Stromal cell of bone marrow (primary cell): ENCODE measurements at regions not wholly inside any gene's neighbourhood (a gene's known extent, or its start where the extent isn't known, plus 50 kb on each side); places are given as distances from the start of the nearest gene placed in this dataset.

Experiments used
- DNase-seq: peaks from one replicate; pipeline ENCODE4 v3.0.0-alpha.2; 2012; ENCODE audit warnings: low read depth

GRCh38 chr3:31349001-31349748, 183.6 kb upstream of the STT3B start:
- no peak for DNase-seq

- no peak for DNase-seq
These were observed 182.4 kb upstream of the STT3B start for GRCh38 chr3:31350307-31350706.

GRCh38 chr3:31352331-31352730, 180.4 kb upstream of the STT3B start:
- DNase-seq: no peak

GRCh38 chr3:31353166-31353565, 179.6 kb upstream of the STT3B start:
- DNase-seq: no peak

- DNase-seq: no peak
These were observed 178.4 kb upstream of the STT3B start for GRCh38 chr3:31354373-31354772.

- no peak for DNase-seq
These were observed 176.9 kb upstream of the STT3B start for GRCh38 chr3:31355807-31356206.

GRCh38 chr3:31356941-31357340, 175.8 kb upstream of the STT3B start:
- no peak for DNase-seq

- no peak for DNase-seq
These were observed 175.3 kb upstream of the STT3B start for GRCh38 chr3:31357451-31357850.

GRCh38 chr3:31358473-31359070, 174.2 kb upstream of the STT3B start:
- DNase-seq: no peak

- DNase-seq: no peak
These were observed 171.1 kb upstream of the STT3B start for GRCh38 chr3:31361371-31362273.

GRCh38 chr3:31364188-31364587, 168.5 kb upstream of the STT3B start:
- no peak for DNase-seq

GRCh38 chr3:31364711-31365110, 168.0 kb upstream of the STT3B start:
- DNase-seq: peak; percentile 54

- no peak for DNase-seq
These were observed 165.2 kb upstream of the STT3B start for GRCh38 chr3:31367518-31367917.

GRCh38 chr3:31369637-31370379, 162.9 kb upstream of the STT3B start:
- DNase-seq: no peak

GRCh38 chr3:31370380-31370666, 162.4 kb upstream of the STT3B start:
- no peak for DNase-seq

GRCh38 chr3:31370681-31371080, 162.0 kb upstream of the STT3B start:
- DNase-seq: no peak

GRCh38 chr3:31371484-31372177, 161.1 kb upstream of the STT3B start:
- no peak for DNase-seq

- no peak for DNase-seq
These were observed 159.0 kb upstream of the STT3B start for GRCh38 chr3:31373681-31374080.

- DNase-seq: no peak
These were observed 155.6 kb upstream of the STT3B start for GRCh38 chr3:31377045-31377642.

GRCh38 chr3:31378231-31378630, 154.5 kb upstream of the STT3B start:
- no peak for DNase-seq

- no peak for DNase-seq
These were observed 153.1 kb upstream of the STT3B start for GRCh38 chr3:31379598-31379997.
